Endothelial cell of umbilical vein (primary cell): ENCODE measurements at regions not wholly inside any gene's neighbourhood (a gene's known extent, or its start where the extent isn't known, plus 50 kb on each side); places are given as distances from the start of the nearest gene placed in this dataset.

Source experiments
- BruUV-seq: library from RNA; stranded (reverse); fragments of 400-500 nt; replicated peaks from 2 replicates; lab custom pipeline; 2021; lab: Mats Ljungman, UMichigan
- CTCF ChIA-PET: fragments of 300-600, 350-600 bp; sonication (Branson Sonifier 250); formaldehyde crosslinking; loops from one replicate; lab custom pipeline; 2021; ENCODE audit warnings: antibody characterized with exemption, inconsistent platforms; lab: Charles Lee
- POLR2A ChIA-PET: fragments of 300-600, 350-600 bp; sonication (Branson Sonifier 250); formaldehyde crosslinking; loops from one replicate; lab custom pipeline; 2021; ENCODE audit warnings: antibody characterized with exemption, inconsistent platforms; lab: Charles Lee
- DNase-seq: peaks from one replicate; pipeline ENCODE4 v3.0.0-alpha.2; 2011; ENCODE audit warnings: low read depth, low spot score
- FAIRE-seq: peaks from 2 replicates; lab custom pipeline; 2011; peaks lifted over from hg19 to GRCh38; lab: Jason Lieb, UNC
- H2AFZ ChIP-seq: 2 replicates; pipeline ENCODE4 v1.6.0; 2012; ENCODE audit warnings: low read depth, low read length, control low read depth, inconsistent platforms
- H3K27ac ChIP-seq: 2 replicates; pipeline ENCODE4 v1.5.1; 2011; ENCODE audit warnings: low read depth, mild to moderate bottlenecking, control low read depth, low read length, moderate library complexity; ENCODE audit not compliant: insufficient read depth
- H3K27me3 ChIP-seq, 2 experiments: 2 replicates each; pipeline versions ENCODE4 v1.6.0 to v1.6.1; 2011; ENCODE audit warnings: low read length in 2 of 2, mixed read lengths in 1 of 2; ENCODE audit not compliant: control insufficient read depth in 2 of 2, insufficient read depth in 2 of 2
- H3K36me3 ChIP-seq, 2 experiments: 2 replicates in 1 of 2; 3 replicates in 1 of 2; pipeline ENCODE4 v1.5.1; 2011; ENCODE audit warnings: low read length in 2 of 2, mild to moderate bottlenecking in 1 of 2, moderate library complexity in 1 of 2; ENCODE audit not compliant: control insufficient read depth in 2 of 2, insufficient read depth in 2 of 2; ENCODE audit errors: extremely low read depth in 1 of 2
- H3K4me1 ChIP-seq: 3 replicates; pipeline ENCODE4 v1.5.1; 2011; ENCODE audit warnings: mild to moderate bottlenecking, low read length; ENCODE audit not compliant: control insufficient read depth, insufficient read depth; ENCODE audit errors: extremely low read depth
- H3K4me2 ChIP-seq: 2 replicates; pipeline ENCODE4 v1.6.1; 2011; ENCODE audit warnings: low read length, control low read depth, mixed read lengths; ENCODE audit not compliant: insufficient read depth
- H3K4me3 ChIP-seq, 3 experiments: fragments of 200-600 bp in 1 of 3; sonication (generic), shearing (Covaris generic) in 1 of 3; replicated peaks in 1 of 3; 2 replicates each; pipeline ENCODE4 v1.5.1; 2011 to 2016; ENCODE audit warnings: control low read depth in 3 of 3, low read length in 3 of 3, mild to moderate bottlenecking in 2 of 3, inconsistent platforms in 1 of 3, low read depth in 1 of 3, moderate library complexity in 1 of 3; ENCODE audit not compliant: insufficient read depth in 1 of 3
- H3K79me2 ChIP-seq: 2 replicates; pipeline ENCODE4 v1.6.0; 2012; ENCODE audit warnings: low read length, inconsistent platforms; ENCODE audit not compliant: control insufficient read depth, insufficient read depth
- H3K9ac ChIP-seq: replicated peaks from 2 replicates; pipeline ENCODE3; 2011; ENCODE audit warnings: low read length, control low read depth; ENCODE audit not compliant: insufficient read depth; ENCODE audit errors: extremely low read depth
- H3K9me1 ChIP-seq: replicated peaks from 3 replicates; pipeline ENCODE4 v1.6.0; 2011; ENCODE audit warnings: mild to moderate bottlenecking, low read length; ENCODE audit not compliant: control insufficient read depth, insufficient read depth; ENCODE audit errors: extremely low read depth
- H3K9me3 ChIP-seq: replicated peaks from 2 replicates; pipeline ENCODE4 v1.5.1; 2012; ENCODE audit warnings: low read length, inconsistent platforms; ENCODE audit not compliant: control insufficient read depth, insufficient read depth
- H4K20me1 ChIP-seq: replicated peaks from 2 replicates; pipeline ENCODE3; 2011; ENCODE audit warnings: mild to moderate bottlenecking, low read length; ENCODE audit not compliant: control insufficient read depth, insufficient read depth; ENCODE audit errors: extremely low read depth
- EZH2 ChIP-seq: IDR thresholded peaks from 2 replicates; pipeline ENCODE4 v1.6.1; 2012; ENCODE audit warnings: borderline replicate concordance, low read depth, mild to moderate bottlenecking, moderate library complexity, low read length, inconsistent platforms; ENCODE audit not compliant: severe bottlenecking
- GATA2 ChIP-seq: IDR thresholded peaks from 2 replicates; pipeline ENCODE4 v1.7.0; 2011; ENCODE audit warnings: low read depth, mild to moderate bottlenecking, moderate library complexity, mixed read lengths, low read length; ENCODE audit not compliant: insufficient read length, insufficient read depth
- JUN ChIP-seq: IDR thresholded peaks from 2 replicates; pipeline ENCODE4 v1.6.1; 2011; ENCODE audit warnings: borderline replicate concordance, low read depth; ENCODE audit not compliant: insufficient read length, insufficient read depth
- MAX ChIP-seq: IDR thresholded peaks from 2 replicates; pipeline ENCODE4 v1.6.1; 2011; ENCODE audit not compliant: insufficient read depth, insufficient read length
- MYC ChIP-seq: IDR thresholded peaks from one replicate; pipeline ENCODE4 v1.6.1; 2011; ENCODE audit warnings: mild to moderate bottlenecking, low read depth, low read length
- POLR2AphosphoS5 ChIP-seq: IDR thresholded peaks from 2 replicates; pipeline ENCODE4 v1.6.1; 2012; ENCODE audit warnings: low read depth, mild to moderate bottlenecking, control low read depth, low read length, moderate library complexity; ENCODE audit not compliant: insufficient read depth
- dilution Hi-C: fragments of 300-500 bp; cut with MboI; formaldehyde crosslinking; loops from one replicate; pipeline ENCODE4 v1.15.0; 2019; ENCODE audit warnings: low sequenced_read_pairs; ENCODE audit not compliant: extremely low pct_ligation_motif_present
- intact Hi-C: fragments of 100-400 bp; cut with micrococcal nuclease; formaldehyde crosslinking; loops from one replicate; pipeline ENCODE4 v1.10.0; 2022
- TF ChIP-seq, protein P1 (sequence below), 2 donors: IDR thresholded peaks; 1 replicate in 1 of 2; 2 replicates in 1 of 2; pipeline ENCODE4 v1.5.1; 2011; ENCODE audit warnings: low read length in 2 of 2, mild to moderate bottlenecking in 2 of 2, moderate library complexity in 2 of 2, control low read depth in 1 of 2, inconsistent platforms in 1 of 2, low read depth in 1 of 2; ENCODE audit not compliant: insufficient read depth in 1 of 2; ENCODE audit errors: extremely low read depth in 1 of 2

DNA sequence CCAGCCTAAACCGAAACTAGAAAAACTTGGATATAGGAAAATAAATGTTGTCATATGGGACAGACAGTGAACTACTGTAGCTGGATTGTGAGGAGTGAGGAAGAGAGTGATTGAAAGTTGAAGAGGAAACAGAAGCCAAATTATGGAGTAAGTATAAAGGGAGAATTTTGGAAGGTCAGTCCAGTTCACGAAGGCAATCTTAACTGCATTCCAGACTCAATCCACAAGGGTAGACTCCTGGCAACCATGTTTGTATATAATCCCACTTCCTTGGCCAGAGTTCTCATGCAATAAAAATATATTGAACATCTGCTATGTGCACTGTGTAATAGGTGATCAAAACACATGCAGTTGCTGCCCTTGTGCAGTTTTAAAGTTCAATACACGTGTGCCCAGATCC lies 58.6 kb upstream of the CAMK2D start:
- Histone ChIP-seq H3K4me1 (peaks cover 5% of the 10 kb centered on the region), H3K27me3 (no peaks in the 10 kb centered on the region), H3K9me1 (no peaks in the 10 kb centered on the region), H3K9ac (no peak overlapping the region), H3K4me2 (no peak overlapping the region), H2AFZ (no peak overlapping the region), H3K27ac (no peak overlapping the region), H3K79me2 (no peaks in the 10 kb centered on the region), H4K20me1 (no peaks in the 10 kb centered on the region), H3K9me3 (no peaks in the 10 kb centered on the region), H3K4me3 (no peak overlapping the region), H3K36me3 (no peaks in the 10 kb centered on the region)
- no peak for DNase-seq
- FAIRE-seq: no peak
- BruUV-seq: no TSS peak
- dilution Hi-C loops: no loop called here
- CTCF ChIA-PET: no interaction called here
- intact Hi-C loops: no loop called here
- POLR2A ChIA-PET: no interaction called here
- TF ChIP-seq POLR2AphosphoS5: no peak
- no peak for TF ChIP-seq MAX
- no peak for TF ChIP-seq MYC
- TF ChIP-seq, protein P1, sequence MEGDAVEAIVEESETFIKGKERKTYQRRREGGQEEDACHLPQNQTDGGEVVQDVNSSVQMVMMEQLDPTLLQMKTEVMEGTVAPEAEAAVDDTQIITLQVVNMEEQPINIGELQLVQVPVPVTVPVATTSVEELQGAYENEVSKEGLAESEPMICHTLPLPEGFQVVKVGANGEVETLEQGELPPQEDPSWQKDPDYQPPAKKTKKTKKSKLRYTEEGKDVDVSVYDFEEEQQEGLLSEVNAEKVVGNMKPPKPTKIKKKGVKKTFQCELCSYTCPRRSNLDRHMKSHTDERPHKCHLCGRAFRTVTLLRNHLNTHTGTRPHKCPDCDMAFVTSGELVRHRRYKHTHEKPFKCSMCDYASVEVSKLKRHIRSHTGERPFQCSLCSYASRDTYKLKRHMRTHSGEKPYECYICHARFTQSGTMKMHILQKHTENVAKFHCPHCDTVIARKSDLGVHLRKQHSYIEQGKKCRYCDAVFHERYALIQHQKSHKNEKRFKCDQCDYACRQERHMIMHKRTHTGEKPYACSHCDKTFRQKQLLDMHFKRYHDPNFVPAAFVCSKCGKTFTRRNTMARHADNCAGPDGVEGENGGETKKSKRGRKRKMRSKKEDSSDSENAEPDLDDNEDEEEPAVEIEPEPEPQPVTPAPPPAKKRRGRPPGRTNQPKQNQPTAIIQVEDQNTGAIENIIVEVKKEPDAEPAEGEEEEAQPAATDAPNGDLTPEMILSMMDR (IDR thresholded peaks at IDR 0.05; ENCODE audit: extremely low read depth in 1 of 2, insufficient read depth in 1 of 2, low read depth in 1 of 2, low read length in 2 of 2): no peak
- TF ChIP-seq EZH2: no peak
- TF ChIP-seq GATA2: no peak
- TF ChIP-seq JUN: no peak
